ENCODE measurements at regions not wholly inside any gene's neighbourhood (a gene's known extent, or its start where the extent isn't known, plus 50 kb on each side); places are given as distances from the start of the nearest gene placed in this dataset.

DNA sequence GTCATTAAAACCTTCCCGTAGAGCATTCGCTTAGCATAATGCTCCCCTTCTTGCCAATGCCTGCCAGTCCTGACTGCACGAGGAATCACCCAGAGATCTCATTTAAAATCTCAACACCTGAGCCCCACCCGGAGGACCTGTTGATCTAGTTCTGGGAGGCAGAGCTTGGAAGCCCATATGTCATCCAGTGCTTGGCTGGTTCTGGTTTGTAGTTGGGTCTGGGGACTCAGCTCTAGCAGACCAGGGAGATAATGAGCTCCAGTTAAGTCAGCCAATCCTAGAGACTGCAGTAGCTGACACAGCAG, 131.8 kb upstream of the DAP start:
- TF ChIP-seq, protein P1, sequence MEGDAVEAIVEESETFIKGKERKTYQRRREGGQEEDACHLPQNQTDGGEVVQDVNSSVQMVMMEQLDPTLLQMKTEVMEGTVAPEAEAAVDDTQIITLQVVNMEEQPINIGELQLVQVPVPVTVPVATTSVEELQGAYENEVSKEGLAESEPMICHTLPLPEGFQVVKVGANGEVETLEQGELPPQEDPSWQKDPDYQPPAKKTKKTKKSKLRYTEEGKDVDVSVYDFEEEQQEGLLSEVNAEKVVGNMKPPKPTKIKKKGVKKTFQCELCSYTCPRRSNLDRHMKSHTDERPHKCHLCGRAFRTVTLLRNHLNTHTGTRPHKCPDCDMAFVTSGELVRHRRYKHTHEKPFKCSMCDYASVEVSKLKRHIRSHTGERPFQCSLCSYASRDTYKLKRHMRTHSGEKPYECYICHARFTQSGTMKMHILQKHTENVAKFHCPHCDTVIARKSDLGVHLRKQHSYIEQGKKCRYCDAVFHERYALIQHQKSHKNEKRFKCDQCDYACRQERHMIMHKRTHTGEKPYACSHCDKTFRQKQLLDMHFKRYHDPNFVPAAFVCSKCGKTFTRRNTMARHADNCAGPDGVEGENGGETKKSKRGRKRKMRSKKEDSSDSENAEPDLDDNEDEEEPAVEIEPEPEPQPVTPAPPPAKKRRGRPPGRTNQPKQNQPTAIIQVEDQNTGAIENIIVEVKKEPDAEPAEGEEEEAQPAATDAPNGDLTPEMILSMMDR (conservative IDR thresholded peaks at IDR 0.05; ENCODE audit: low read length), result no peak
- TF ChIP-seq EZH2phosphoT487 (IDR thresholded peaks at IDR 0.05; ENCODE audit: borderline replicate concordance, low read depth, low read length), result no peak
